ENCODE measurements at regions not wholly inside any gene's neighbourhood (a gene's known extent, or its start where the extent isn't known, plus 50 kb on each side); places are given as distances from the start of the nearest gene placed in this dataset.

- TF ChIP-seq POLR2AphosphoS5 (IDR thresholded peaks at IDR 0.05), result no peak
- no peak for TF ChIP-seq CTCF (IDR thresholded peaks at IDR 0.05)
Observed at GRCh38 chr6:8260610-8261009, 158.3 kb upstream of the EEF1E1 start.
